GM21723 (cell line): ENCODE measurements at regions not wholly inside any gene's neighbourhood (a gene's known extent, or its start where the extent isn't known, plus 50 kb on each side); places are given as distances from the start of the nearest gene placed in this dataset.
"Not testable (repeated sequence)": the region's sequence is repeated elsewhere in the genome, so short reads cannot be mapped to it uniquely, and the experiment has no call there.

ENCODE experiments used
- ATAC-seq: cut with Tn5 transposase; IDR thresholded peaks from one replicate; pipeline ENCODE4 v1.9.1; 2021; ENCODE audit warnings: mild to moderate bottlenecking, moderate library complexity; ENCODE audit not compliant: unreplicated experiment

DNA sequence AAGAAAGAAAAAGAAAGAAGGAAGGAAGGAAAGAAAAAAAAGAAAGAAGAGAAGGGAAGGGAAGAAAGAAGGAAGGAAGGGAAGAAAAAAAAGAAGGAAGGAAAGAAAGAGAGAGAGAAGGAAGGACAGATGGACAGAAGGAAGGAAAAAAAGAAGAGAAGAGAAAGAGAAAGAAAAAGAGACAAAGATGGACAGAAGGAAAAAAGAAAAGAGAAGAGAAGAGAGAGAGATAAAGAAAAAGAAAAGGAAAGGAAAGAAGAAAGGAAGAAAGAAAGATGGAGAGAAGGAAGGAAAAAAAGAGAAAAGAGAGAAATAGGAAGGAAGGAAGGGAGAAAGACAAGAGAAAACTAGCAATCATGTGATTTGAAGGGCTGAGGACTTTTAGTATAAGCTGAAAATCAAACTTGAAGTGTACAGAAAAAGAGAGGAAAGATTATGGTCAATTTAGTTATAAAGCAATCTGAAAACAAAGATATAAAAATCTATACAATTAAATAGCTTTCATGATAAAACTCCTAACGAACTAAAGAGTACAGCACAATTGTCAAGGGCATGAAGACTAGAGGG lies 115.3 kb downstream of the LTN1 start:
- ATAC-seq, result no peak

- ATAC-seq, result no peak
Measured at GRCh38 chr21:28875078-28875477, 117.6 kb downstream of the LTN1 start.

- ATAC-seq, result no peak
Measured at GRCh38 chr21:28872218-28872617, 120.5 kb downstream of the LTN1 start.

- no peak for ATAC-seq
Measured at GRCh38 chr21:28871388-28872010, 121.2 kb downstream of the LTN1 start.

DNA sequence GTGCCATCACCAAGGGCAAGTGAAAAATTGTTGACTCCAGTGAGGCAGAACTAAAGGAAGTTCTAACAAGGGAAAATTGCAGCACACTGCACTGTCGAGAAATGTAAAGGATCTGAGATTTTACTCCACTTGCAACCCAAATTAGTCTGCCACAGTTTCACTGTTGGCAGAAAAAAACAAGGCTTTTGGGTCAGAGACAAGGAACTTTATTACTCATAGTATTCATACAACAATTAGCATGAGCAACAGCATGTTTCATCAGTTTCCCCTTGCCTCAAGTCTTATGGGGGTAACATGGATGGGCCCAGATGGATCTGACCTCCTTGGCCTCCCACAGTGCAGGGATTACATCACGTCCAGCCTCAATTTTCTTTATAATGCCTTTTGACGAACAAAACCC lies 125.3 kb downstream of the LTN1 start:
- ATAC-seq, result no peak

DNA sequence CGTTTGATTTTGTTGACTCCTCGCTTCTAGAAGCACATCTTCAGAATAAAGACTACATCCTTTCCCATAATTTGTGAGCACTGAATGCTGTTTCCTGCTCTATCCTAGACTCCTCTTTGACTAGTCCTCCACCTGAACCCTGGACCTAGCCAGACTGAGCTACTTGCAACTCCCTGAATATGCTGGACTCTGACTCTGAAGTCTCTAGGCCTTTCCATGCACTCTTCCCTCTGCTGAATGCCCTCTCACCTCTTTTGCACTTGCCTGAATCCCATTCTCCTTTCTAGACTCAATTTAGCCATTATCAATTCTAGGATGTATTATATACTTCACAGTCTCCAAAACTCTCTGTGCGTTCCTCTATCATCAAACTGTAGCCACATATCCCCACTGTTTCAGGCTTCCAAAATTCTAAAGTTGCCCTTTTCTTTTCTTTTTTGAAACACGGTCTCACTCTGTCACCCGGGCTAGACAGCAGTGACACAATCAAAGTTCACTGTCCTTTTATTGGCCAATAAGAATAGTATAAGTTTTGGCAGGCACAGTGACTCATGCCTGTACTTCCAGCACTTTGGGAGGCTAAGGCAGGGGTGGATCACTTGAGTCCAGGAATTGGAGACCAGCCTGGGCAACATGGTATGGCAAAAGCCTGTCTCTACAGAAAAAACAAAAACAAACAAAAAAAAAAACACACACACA lies 127.0 kb downstream of the LTN1 start:
- ATAC-seq, result no peak

DNA sequence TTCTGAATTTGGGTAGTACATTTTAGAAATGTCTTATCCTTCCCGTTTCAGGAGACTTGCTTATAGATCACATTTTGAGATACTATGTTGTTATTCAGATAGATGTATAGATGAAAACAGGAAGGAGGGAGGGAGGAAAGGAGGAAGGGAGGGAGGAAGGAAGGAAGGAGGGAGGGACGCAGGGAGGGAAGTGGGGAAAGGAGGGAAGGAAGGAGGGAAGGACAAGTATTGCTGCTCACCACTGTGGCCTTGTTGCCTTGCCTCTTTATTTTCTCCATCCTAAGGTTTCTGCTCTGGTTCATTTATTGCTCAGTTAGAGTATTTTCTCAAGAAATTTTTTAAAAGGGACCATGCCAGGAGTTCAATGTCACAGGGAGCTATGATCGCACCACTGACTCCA lies 134.3 kb downstream of the LTN1 start:
- ATAC-seq, result no peak

DNA sequence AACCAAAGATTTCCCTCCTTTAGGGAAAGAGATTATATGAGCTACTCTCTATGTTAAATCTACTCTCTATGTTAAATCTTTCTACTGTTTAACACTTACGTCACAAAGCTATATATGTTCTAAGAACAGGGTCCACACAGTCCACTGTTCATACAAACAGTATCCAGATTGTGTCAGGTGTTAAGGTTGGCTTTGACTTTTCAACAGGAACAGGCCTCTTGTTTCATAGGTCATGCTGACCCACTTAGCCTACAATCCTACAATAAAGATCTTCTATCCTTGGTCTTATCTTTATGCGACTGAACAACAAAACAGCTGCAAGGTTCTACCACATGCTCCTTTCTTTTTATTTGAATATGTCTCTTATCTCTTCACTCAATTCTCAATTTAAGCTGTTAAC lies 134.9 kb downstream of the LTN1 start:
- no peak for ATAC-seq

- ATAC-seq, result no peak
Measured at GRCh38 chr21:28856588-28857250, 136.0 kb downstream of the LTN1 start.

DNA sequence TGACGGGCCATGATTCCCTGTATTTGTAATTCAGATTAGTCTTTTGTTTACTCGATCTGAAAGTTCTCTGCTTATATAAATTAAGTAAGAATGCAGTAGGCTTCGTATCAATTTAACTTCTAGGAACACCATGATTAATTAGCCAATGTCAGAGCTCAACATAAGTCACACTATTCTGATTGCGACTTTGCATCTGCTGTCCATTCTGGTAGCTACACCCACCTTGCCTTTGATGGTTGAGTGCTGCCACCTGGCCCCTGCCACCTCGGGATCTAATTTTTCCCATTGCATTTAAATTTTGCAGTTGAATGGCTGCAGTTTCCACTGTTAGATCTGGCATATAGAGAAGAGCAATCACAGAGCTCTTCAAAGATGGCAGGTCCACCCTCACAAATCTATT lies 140.0 kb downstream of the LTN1 start:
- no peak for ATAC-seq

DNA sequence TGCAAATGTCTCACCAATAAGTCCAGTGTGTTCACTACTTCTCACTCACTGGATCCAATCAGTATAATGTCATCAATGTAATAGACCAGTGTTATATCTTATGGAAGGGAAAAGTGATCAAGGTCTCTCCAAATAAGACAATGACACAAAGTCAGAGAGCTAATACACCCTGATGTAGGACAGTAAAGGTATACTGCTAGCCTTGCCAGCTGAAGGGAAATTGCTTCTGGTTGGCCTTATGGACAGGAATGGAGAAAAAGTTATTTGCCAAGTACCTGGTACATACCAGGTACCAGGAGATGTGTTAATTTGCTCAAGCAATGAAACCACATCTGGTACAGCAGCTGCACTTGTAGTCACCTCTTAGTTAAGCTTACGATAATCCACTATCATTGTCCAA lies 141.0 kb downstream of the LTN1 start:
- no peak for ATAC-seq

DNA sequence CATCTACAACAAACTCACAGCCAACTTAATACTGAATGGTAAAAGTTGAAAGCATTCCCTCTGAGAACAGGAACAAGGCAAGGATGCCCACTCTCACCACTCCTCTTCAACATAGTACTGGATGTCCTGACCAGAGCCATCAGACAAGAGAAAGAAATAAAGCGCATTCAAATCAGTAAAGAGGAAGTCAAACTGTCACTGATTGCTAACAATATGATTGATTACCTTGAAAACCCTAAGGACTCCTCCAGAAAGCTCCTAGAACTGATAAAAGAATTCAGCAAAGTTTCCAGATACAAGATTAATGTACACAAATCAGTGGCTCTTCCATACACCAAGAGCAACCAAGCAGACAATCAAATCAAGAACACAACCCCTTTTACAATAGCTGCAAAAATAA lies 153.4 kb downstream of the LTN1 start:
- not testable (repeated sequence) for ATAC-seq

DNA sequence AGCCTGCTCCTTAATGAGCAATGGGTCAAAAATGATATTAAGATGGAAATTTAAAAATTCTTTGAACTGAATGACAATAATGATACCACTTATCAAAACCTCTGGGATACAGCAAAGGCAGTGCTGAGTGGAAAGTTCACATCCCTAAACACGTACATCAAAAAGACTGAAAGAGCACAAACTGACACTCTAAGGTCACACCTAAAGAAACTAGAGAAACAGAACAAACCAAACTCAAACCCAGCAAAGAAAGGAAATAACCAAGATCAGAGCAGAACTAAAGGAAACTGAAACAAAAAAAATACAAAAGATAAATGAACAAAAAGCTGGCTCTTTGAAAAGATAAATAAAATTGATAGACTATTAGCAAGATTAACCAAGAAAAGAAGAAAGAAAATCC lies 155.3 kb downstream of the LTN1 start:
- not testable (repeated sequence) for ATAC-seq

DNA sequence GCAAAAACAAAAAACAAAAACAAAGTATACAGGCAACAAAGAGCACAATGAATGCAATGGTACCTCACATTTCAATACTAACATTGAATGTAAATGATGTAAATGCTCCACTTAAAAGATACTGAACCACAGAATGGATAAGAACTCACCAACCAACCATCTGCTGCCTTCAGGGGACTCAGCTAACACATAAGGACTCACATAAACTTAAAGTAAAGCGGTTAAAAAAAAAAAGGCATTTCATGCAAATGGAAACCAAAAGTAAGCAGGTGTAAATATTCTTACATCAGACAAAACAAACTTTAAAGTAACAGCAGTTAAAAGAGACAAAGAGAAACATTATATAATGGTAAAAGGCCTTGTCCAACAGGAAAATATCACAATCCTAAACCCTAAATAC lies 156.1 kb downstream of the LTN1 start:
- not testable (repeated sequence) for ATAC-seq

GRCh38 chr21:28834335-28835238 lies 158.1 kb downstream of the LTN1 start:
- ATAC-seq, result no peak

DNA sequence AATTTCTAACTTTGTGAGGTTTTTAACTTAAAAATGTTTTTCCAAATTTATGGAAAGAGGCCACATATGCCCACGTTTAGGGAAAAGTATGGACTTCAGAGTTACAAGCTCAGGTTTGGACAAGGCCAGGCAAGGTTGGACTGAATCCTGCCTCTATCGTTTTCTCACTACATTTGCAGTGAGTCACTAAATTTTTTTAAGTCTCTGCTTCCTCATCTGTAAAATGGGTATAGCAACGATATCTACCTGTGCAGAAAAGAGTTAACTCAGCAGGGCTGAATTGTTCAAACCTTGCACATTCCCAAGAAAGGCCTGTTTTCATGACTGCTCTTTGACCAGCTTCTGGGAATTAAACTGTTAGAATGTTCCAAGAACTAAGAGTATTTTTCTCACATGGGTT lies 159.1 kb downstream of the LTN1 start:
- ATAC-seq, result no peak

- no peak for ATAC-seq
Measured at GRCh38 chr21:28833182-28833581, 159.5 kb downstream of the LTN1 start.

DNA sequence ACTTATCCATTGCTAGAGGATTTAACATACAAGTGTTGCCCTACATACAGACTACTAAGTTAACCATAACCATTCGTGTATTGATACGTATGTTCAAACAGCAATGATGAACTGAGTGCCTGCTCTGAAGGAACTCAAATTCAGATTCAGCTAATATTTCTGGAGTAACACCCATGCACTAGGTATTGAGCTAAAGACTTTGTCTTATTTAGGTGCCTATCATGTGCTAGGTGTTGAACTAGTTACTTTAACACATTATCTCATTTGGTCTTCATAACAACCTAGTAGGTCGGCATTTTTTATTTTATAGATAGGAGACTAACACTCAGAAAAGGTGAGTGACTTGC lies 160.0 kb downstream of the LTN1 start:
- ATAC-seq, result no peak

DNA sequence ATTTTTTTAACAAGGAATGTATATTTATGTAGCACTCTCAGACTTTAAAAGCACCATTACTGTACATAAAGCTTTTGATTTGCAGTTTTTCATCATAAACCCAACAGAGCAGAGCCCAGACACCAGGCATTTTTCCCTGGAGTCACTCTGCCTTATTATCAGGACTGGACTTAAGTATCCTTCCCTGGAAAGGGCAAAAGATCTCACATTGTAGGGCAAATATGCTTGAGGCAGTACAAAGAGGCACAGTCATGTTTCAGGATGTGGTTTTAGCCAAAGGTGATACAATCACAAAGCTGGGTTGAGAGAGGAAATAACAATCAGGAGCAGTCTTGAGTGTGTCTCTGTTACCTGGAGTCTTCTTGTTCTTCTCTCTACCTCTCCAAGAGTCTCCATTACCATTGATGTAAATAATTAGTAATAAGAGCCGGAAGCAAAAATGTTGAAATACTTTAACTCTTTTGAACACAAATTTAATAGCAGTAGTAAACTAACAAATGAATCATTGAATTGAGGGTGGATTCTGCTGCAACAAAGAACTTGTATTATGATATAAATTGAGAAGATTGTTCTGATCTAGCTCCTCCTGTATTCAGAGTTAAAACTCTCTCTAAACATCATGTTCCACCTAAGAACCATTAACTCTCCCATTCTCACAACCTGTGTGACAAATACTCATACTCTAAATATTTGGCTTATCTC lies 160.5 kb downstream of the LTN1 start:
- no peak for ATAC-seq

DNA sequence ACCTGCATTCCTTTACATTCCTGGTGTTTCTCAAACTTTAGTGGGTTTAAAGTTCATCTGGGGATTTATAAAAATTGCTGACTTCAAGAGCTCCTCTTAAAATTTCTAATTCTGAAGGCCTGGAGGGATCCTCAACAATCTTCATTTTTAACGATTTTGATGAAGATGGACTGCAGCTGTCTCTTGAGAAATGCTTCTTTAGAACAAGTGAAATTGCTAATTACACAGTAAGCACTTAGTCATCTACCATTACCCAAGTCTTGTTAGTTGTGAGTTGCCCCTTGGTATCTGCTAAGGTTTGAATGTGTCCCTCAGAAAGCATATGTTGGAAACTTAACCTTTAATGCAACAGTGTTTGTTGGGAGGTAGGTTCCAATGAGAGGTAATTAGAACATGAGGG lies 163.7 kb downstream of the LTN1 start:
- no peak for ATAC-seq
